GM18520 (cell line): ENCODE measurements at regions not wholly inside any gene's neighbourhood (a gene's known extent, or its start where the extent isn't known, plus 50 kb on each side); places are given as distances from the start of the nearest gene placed in this dataset.

ENCODE experiments used
- ATAC-seq: cut with Tn5 transposase; IDR thresholded peaks from one replicate; pipeline ENCODE4 v1.9.1; 2021; ENCODE audit not compliant: unreplicated experiment

DNA sequence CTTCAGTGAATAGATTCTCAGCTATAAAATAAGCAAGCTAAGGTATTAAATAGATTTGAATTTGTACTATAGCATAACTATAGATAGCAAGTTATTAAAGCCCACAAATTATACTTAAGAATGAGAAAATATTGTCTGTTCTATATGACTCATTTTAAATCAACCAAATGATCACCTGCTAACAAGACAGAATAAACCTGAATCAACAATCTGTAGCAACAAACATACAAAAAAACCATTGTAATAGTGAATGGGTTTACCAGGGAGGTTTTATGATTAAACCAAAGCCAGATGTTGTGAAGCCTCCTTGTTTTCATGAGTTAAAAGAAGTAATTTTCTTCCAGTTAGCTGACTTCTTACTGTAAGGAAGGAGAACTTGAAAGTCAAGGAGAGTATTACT lies 71.9 kb upstream of the HTR1B start:
- ATAC-seq: no peak

DNA sequence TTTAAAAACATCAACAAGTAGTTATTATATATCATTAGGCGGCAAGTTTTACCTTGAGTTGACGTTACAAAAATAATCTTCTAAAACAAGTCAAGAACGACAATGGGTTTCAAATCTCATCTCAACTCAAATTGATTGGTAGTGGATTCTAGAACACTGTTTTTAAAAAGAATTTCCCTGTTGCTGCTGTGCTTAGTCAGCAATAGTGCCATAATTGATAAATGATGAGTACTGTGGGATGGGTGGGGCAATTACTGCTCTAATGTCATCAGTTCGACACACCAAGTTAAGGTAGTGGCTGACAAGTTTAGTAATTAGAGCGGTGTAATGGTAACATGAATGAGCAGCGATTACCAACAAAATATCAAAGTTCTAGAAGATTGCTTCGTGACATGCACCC lies 73.4 kb upstream of the HTR1B start:
- no peak for ATAC-seq

GRCh38 chr6:77543601-77544000 lies 80.3 kb upstream of the HTR1B start:
- no peak for ATAC-seq

- no peak for ATAC-seq
These were observed 84.9 kb upstream of the HTR1B start for GRCh38 chr6:77548190-77548589.

DNA sequence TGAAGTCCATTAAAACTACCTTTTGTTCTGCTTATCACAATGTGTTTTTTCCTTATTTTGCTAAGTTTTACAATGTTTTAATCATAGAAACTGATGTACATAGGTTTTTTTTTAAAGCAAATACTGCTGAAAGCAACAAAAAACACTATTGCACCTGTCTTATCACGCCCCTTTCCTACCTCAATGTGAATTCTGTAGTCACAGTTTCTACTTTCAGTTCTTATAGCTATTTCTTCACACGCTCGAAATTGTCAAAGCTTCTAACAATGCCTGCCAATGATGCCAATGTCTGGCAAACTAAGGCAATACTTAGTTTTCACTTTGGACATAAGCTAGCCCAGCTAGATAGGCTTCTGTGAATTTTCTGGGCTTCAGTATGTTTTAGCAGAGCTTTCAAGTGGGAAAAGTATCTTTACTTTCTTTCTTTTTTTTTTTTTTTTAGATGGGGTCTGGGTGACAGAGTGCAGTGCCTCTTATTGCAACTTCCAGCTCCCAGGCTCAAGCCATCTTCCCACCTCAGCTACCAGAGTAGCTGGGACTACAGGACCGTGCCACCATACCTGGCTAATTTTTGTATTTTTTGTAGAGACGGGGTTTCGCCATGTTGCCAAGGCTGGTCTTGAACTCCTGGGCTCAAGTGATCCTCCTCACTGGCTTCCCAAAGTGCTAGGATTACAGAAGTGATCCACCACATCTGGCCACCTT lies 85.5 kb upstream of the HTR1B start:
- no peak for ATAC-seq

DNA sequence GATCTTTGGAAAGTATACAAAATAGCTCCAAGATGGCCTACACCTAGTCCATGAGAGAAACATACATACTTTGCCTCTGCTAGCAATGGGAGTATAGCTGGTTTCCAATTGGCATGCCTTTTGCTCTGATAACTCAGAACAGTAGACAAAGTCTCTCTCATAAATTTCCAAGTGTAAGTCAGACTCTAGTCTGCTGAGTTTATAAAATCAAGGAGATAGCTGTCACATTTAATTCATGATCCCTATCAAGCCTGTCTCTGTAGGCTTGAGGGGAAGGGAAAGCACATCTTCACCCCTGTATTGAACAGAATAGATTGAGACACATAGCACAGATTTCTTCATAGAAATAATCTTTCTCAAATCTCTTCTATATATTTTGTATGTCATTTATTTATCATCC lies 87.8 kb upstream of the HTR1B start:
- no peak for ATAC-seq

DNA sequence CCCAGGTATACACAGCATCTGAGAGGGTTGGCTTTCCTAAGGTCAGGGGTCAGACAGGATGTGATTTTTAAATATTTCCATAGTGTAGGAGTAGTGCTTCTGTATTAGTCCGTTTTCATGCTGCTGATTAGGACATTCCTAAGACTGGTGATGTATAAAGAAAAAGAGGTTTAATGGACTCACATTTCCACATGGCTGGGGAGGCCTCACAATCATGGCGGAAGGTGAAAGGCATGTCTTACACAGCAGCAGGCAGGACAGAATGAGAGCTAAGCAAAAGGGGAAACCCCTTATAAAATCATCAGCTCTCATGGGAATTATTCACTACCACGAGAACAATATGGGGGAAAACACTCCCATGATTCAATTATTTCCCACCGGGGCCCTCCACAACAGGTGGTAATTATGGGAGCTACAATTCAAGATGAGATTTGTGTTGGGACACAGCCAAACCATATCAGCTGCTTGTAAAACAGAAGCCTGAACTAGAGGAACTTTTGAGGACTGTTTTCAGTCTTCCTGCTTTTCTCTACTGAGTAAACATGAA lies 91.0 kb upstream of the MEI4 start:
- ATAC-seq: no peak

GRCh38 chr6:77565370-77565769 lies 87.5 kb upstream of the MEI4 start:
- ATAC-seq: no peak

DNA sequence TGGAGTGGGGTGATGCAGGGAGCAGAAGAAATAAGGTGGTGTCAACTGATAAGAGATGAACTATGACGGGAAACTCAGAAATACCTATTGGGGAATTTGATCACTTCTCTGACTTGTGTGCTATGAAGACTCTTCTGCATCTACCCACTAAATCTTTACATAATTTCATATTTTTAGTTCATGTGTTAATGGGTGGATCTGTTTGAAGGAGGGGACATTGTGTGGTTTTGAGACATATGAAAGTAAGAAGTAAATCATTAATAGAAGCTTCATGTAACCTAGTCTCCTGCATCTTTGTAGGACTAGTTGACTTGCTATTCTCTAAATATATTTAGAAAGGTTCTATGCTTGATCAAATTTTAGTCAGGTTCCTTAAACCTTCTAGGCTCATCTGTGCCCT lies 86.6 kb upstream of the MEI4 start:
- ATAC-seq: no peak

- no peak for ATAC-seq
These were observed 84.3 kb upstream of the MEI4 start for GRCh38 chr6:77568570-77568969.

DNA sequence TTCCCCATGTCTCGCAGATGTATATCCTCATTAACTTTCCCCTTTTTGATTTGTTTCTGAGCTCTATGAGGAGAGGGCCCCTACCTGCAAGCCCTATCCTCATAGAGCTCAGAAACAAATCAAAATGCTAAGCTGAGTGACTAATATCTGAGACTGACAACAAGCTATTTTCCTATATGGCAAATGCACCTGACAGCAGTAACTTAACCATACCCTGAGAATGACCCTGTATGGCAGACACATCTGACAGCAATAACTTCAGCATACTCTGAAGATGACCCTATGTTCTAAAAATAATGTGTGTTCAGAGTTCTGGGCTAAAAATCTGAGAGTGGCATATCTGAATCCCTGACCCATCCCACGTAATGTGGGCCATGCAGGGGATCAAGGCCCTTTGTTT lies 79.0 kb upstream of the MEI4 start:
- ATAC-seq: no peak

- ATAC-seq: peak; percentile 84
These were observed 64.9 kb upstream of the MEI4 start for GRCh38 chr6:77587963-77588362.
